ENCODE measurements at regions not wholly inside any gene's neighbourhood (a gene's known extent, or its start where the extent isn't known, plus 50 kb on each side); places are given as distances from the start of the nearest gene placed in this dataset.

DNA sequence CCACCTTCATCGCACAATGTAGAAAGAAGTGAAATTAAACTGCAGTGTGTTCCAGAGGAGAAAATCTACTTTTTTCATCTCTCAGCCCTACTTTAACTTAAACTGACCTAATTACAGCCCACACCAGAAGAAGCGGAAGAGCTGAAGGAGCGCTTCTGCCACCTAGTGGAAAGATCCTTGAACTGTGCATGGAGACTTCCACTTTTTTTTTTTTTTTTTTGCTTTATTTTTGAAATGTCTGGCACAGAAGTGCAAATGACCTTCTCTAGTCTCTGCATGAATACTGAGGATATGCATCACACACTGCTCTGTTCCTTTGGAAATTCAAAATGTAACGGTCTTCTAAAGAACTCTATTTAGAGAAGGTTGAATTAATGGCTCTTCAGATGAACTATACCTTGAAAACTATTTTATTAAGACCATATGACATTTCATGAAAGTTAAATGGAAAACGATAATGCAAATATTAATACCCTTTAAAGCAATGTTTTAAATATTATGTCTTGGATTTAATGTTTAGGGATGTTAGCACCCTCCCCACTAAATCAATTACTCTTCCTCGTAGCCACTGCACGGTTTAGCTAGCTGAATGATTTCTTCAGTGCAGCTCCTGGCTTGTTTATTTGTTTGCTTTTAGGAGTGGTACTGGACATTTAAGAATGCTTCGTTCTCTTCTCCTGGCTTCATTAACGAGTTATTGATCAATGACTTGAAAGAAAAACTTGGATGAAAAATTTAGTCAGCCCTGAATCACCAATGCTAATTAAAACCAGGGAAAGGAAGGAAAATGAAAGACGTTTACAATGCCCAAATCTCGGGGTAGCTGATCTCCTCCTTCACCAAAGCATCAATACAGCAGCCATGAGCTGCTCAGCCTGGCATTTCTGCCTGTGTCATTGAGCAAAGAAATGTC lies 569.6 kb upstream of the GJE1 start:
- Mint-ChIP-seq H3K36me3 (ENCODE audit: low read depth) (no peaks in the 10 kb centered on the region), H3K27me3 (ENCODE audit: low read depth) (peaks cover 3% of the 10 kb centered on the region), H3K4me1 (peaks cover 29% of the 10 kb centered on the region), H3K4me3 (peak overlapping the region; percentile 62 to 79 (median 65)), H3K27ac (peak overlapping the region; percentile 69 to 84 (median 73)), H3K9me3 (no peaks in the 10 kb centered on the region)
- TF ChIP-seq CTCF (IDR thresholded peaks at IDR 0.05; ENCODE audit: unreplicated experiment in 3 of 3), result peak; percentile 86 to 93 (median 90)

GRCh38 chr6:141562186-141562811 lies 570.4 kb upstream of the GJE1 start:
- Mint-ChIP-seq H3K4me3 (peak overlapping the region; percentile 62 to 79 (median 65)), H3K36me3 (ENCODE audit: low read depth) (no peaks in the 10 kb centered on the region), H3K4me1 (peaks cover 29% of the 10 kb centered on the region), H3K27ac (peak overlapping the region; percentile 69 to 84 (median 73)), H3K9me3 (no peaks in the 10 kb centered on the region), H3K27me3 (ENCODE audit: low read depth) (peaks cover 3% of the 10 kb centered on the region)
- TF ChIP-seq CTCF (IDR thresholded peaks at IDR 0.05; ENCODE audit: unreplicated experiment in 3 of 3), result no peak

GRCh38 chr6:141561154-141561553 lies 571.6 kb upstream of the GJE1 start:
- no peak for TF ChIP-seq CTCF (IDR thresholded peaks at IDR 0.05; ENCODE audit: unreplicated experiment in 3 of 3)
- Mint-ChIP-seq H3K27ac (peak overlapping the region in 1 of 3 experiments; percentile 32), H3K9me3 (no peaks in the 10 kb centered on the region), H3K4me3 (no peak overlapping the region), H3K27me3 (ENCODE audit: low read depth) (peaks cover 3% of the 10 kb centered on the region), H3K4me1 (peaks cover 29% of the 10 kb centered on the region), H3K36me3 (ENCODE audit: low read depth) (no peaks in the 10 kb centered on the region)

DNA sequence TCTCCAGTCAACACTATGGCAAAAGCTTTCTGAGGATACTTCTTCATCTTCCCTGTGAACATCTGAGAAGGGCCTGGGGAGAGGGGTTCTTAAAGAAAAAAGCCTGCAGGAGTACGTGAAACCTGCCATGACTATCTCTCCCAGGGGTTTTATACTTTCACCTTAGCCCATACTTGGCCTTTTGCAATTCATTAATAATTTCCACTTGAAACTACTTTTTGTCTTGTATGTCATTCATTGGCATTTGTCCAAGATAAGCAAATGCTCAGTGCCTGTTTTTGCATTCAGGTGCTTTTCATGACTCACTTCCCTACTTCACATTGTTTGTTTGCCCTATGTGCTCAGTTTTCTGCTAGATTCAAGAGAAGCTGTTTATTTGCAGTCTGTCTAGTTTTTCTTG lies 580.3 kb upstream of the GJE1 start:
- peaks cover 27% of the 10 kb centered on the region for H3K9me3 Mint-ChIP-seq
- H3K4me3 Mint-ChIP-seq, result no peak overlapping the region
- H3K27me3 Mint-ChIP-seq (ENCODE audit: low read depth), result no peaks in the 10 kb centered on the region
- peak overlapping the region in 1 of 3 experiments; percentile 27 for H3K27ac Mint-ChIP-seq
- no peak for TF ChIP-seq CTCF (IDR thresholded peaks at IDR 0.05; ENCODE audit: unreplicated experiment in 3 of 3)
- no peaks in the 10 kb centered on the region for H3K4me1 Mint-ChIP-seq
- no peaks in the 10 kb centered on the region for H3K36me3 Mint-ChIP-seq (ENCODE audit: low read depth)

DNA sequence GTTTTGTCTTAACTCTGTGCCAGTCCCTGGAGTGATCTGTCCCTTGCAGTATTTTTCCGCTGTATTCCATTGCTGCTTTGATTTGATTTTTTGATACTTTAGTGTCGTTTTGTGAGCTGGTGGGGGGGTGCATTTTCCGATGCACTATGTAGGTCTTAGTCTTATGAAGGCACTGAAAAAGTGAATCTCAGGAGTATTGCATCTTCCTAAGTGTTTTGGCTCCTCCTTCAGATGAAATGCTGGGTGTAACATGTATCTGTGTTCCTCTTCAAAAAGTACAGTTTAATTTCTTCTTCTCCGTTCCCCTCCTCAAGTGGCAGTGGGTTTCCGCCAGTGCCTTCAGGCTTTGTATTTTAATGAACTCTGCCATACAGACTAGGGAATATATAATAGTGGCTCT lies 580.7 kb upstream of the GJE1 start:
- no peak for TF ChIP-seq CTCF (IDR thresholded peaks at IDR 0.05; ENCODE audit: unreplicated experiment in 3 of 3)
- Mint-ChIP-seq H3K9me3 (peaks cover 27% of the 10 kb centered on the region), H3K4me3 (no peak overlapping the region), H3K36me3 (ENCODE audit: low read depth) (no peaks in the 10 kb centered on the region), H3K4me1 (no peaks in the 10 kb centered on the region), H3K27ac (peak overlapping the region in 1 of 3 experiments; percentile 27), H3K27me3 (ENCODE audit: low read depth) (no peaks in the 10 kb centered on the region)

Data from nephron (organoid).